Esophagus muscularis mucosa (tissue), 4 donors: ENCODE measurements at regions not wholly inside any gene's neighbourhood (a gene's known extent, or its start where the extent isn't known, plus 50 kb on each side); places are given as distances from the start of the nearest gene placed in this dataset.
A peak's percentile ranks its signal among the peaks of the same experiment; 100 is the strongest.

ENCODE experiments used
- DNase-seq: peaks from one replicate; pipeline ENCODE4 v3.0.0-alpha.2; 2017; ENCODE audit errors: extremely low spot score
- H3K27ac ChIP-seq, 4 donors: fragments of 200-600 bp; sonication (generic); replicated peaks in 1 of 4; 1 replicate in 3 of 4; 2 replicates in 1 of 4; pipeline ENCODE4 v1.5.1; 2016 to 2019; ENCODE audit warnings: mild to moderate bottlenecking in 1 of 4
- H3K27me3 ChIP-seq, 4 donors: fragments of 200-600 bp; sonication (generic); one replicate each; pipeline versions ENCODE4 v1.5.1 to v1.6.0; 2016 to 2019
- H3K36me3 ChIP-seq, 4 donors: fragments of 200-600 bp; sonication (generic); one replicate each; pipeline ENCODE4 v1.5.1; 2016 to 2019
- H3K4me1 ChIP-seq, 4 donors: fragments of 200-600 bp; sonication (generic); one replicate each; pipeline ENCODE4 v1.5.1; 2016 to 2019
- H3K4me3 ChIP-seq, 4 donors: fragments of 200-600 bp; sonication (generic); 1 replicate in 2 of 4; 2 replicates in 2 of 4; pipeline ENCODE4 v1.5.1; 2016 to 2019; ENCODE audit warnings: mild to moderate bottlenecking in 4 of 4, moderate library complexity in 1 of 4
- H3K9me3 ChIP-seq, 4 donors: fragments of 200-600 bp; sonication (generic); 1 replicate in 3 of 4; 2 replicates in 1 of 4; pipeline ENCODE4 v1.5.1; 2016 to 2019
- EP300 ChIP-seq: sonication (generic); formaldehyde crosslinking; IDR thresholded peaks from one replicate; pipeline ENCODE4 v1.6.1; 2017; ENCODE audit warnings: antibody characterized with exemption
- POLR2A ChIP-seq: fragments of 450-650 bp; IDR thresholded peaks from one replicate; pipeline ENCODE4 v1.6.1; 2017; ENCODE audit warnings: antibody characterized with exemption, moderate library complexity, mild to moderate bottlenecking, low read depth
- POLR2AphosphoS5 ChIP-seq, 2 donors: sonication (generic); formaldehyde crosslinking; IDR thresholded peaks; one replicate each; pipeline ENCODE4 v1.6.1; 2017; ENCODE audit warnings: antibody characterized with exemption in 2 of 2
- WGBS: methylation state at CpG from one replicate; pipeline ENCODE4 v1.1.5; 2018; 5-methylcytosine and 5-hydroxymethylcytosine counted together
- intact Hi-C: fragments of 100-400 bp; cut with DNase I; formaldehyde crosslinking; loops from one replicate; pipeline ENCODE4 v1.15.1; 2023
- TF ChIP-seq, protein P1 (sequence below), 3 experiments: fragments of 200-600 bp in 2 of 3; fragments of 450-650 bp in 1 of 3; sonication (generic) in 2 of 3; IDR thresholded peaks; one replicate each; pipeline ENCODE4 v1.5.1; 2017 to 2019; ENCODE audit warnings: antibody characterized with exemption in 3 of 3, mild to moderate bottlenecking in 2 of 3, moderate library complexity in 1 of 3

DNA sequence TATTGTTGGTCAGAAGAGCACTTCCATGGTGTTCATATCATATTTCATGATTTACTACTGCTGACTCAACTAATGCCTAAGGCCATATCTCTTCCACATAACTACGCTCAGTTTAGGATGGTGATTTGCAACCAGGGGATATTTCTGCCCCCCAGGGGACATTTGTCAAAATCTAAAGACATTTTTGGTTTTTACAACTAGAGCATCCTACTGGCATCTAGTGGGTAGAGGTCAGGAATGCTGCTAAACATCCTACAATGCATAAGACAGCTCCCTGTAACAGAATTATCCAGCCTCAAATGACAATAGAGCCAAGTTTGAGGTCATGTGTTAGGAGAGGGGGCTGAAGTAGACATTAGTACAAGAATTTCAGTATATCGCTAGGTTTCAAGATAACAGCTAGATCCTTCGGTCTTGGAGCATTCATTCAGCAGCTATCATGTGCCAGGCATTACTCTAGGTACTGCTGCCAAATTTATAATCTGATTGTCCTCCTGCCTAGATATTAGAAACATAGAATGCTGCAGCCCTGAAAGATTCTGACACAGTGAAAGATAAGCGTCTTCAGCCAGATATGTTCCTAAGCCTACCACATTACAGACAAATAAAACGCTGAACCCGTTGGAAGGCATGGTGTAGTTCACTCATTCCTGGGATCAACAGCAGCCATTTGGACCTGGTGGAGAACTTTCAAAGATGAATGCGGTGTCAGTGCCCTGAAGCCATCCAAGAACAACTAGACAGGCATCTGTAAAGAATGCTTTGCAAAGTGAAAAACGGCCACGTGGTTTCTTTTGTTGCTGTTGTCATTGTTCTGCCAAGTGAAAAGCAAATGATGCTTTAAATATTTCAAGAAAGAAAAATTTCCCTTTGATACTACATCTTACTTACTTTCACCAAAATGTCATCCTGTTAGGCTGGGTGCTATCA lies 55.5 kb upstream of the FST start:
- DNase-seq = no peak
- Histone ChIP-seq H3K36me3 (no peaks in the 10 kb centered on the region), H3K4me1 (peaks cover 0 to 10% (median 3%) of the 10 kb centered on the region in 4 donors), H3K4me3 (no peak overlapping the region), H3K9me3 (no peaks in the 10 kb centered on the region), H3K27ac (no peak overlapping the region), H3K27me3 (no peaks in the 10 kb centered on the region)
- intact Hi-C loops = no loop called here
- TF ChIP-seq EP300 (no peak), POLR2AphosphoS5 (IDR thresholded peaks at IDR 0.05) (no peak), POLR2A (no peak)
- TF ChIP-seq, protein P1, sequence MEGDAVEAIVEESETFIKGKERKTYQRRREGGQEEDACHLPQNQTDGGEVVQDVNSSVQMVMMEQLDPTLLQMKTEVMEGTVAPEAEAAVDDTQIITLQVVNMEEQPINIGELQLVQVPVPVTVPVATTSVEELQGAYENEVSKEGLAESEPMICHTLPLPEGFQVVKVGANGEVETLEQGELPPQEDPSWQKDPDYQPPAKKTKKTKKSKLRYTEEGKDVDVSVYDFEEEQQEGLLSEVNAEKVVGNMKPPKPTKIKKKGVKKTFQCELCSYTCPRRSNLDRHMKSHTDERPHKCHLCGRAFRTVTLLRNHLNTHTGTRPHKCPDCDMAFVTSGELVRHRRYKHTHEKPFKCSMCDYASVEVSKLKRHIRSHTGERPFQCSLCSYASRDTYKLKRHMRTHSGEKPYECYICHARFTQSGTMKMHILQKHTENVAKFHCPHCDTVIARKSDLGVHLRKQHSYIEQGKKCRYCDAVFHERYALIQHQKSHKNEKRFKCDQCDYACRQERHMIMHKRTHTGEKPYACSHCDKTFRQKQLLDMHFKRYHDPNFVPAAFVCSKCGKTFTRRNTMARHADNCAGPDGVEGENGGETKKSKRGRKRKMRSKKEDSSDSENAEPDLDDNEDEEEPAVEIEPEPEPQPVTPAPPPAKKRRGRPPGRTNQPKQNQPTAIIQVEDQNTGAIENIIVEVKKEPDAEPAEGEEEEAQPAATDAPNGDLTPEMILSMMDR (IDR thresholded peaks at IDR 0.05) = no peak
- 53% methylated on average over 9 of the region's 9 CpGs for WGBS

DNA sequence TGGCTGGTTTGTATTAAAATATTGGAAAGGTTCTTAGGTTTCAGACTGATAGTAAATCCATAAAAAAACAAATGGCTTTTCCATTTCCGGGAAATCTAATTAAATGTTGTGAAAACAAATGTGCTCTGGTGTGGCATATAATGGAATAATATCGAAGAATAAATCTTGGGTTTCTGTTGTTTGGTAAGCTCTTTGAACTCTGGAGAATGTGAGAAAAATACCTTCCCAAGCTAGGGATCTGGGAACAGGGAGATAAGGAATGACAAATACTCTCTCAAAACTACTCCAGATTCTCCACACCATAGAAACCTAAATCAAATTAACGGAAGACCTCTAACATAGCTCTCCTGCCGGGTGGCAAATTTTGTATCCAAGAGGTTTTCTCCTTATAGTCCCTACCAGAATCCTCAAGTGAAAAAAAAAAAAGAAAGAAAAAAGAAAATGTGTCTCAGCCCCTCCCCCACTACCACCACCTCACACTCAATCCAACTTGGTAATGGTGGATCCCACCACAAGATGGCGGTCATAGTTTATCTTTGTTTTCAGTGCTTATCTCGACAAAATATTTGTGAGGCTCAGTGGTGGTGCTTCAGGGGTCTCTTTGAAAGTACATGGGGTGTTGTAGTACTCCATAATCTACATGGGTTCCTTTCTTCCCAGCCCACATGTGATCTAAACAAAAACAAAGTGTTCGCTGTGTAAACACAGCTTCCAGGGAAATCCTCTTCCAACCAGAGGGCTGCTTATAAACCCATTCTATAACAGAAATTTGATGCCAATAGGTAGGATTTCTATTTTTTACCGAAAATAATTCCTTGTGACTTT lies 54.5 kb upstream of the FST start:
- no peak for TF ChIP-seq EP300
- no peak for TF ChIP-seq POLR2A
- no peak for TF ChIP-seq POLR2AphosphoS5 (IDR thresholded peaks at IDR 0.05)
- TF ChIP-seq, protein P1 (IDR thresholded peaks at IDR 0.05) = peak in 2 of 3 experiments; percentile 20 to 35
- no peak for DNase-seq
- Histone ChIP-seq H3K27me3 (no peaks in the 10 kb centered on the region), H3K36me3 (no peaks in the 10 kb centered on the region), H3K4me1 (peaks cover 0 to 10% (median 3%) of the 10 kb centered on the region in 4 donors), H3K4me3 (no peak overlapping the region), H3K27ac (no peak overlapping the region), H3K9me3 (no peaks in the 10 kb centered on the region)
- 77% methylated on average over 8 of the region's 8 CpGs for WGBS
- intact Hi-C loops = no loop called here

DNA sequence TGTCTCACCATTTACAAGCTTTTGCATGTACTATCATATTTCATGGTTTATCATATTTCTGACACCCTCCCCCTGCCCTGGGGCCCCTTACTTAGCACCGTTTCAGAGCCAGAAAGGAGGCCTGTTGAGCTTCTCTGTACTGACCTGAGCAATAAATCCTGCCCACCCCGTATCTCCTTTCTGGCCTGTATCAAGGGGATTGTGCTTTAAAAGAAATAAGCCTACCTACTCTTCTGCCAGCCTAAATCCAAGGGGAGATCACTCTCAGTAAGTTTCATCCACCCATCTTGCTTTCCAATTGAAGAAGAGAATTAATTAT lies 54.0 kb upstream of the FST start:
- H3K4me1 ChIP-seq = peaks cover 0 to 10% (median 3%) of the 10 kb centered on the region in 4 donors
- DNase-seq = no peak
- TF ChIP-seq POLR2A (no peak), POLR2AphosphoS5 (IDR thresholded peaks at IDR 0.05) (no peak), EP300 (no peak)
- TF ChIP-seq, protein P1 (IDR thresholded peaks at IDR 0.05) = no peak
- intact Hi-C loops = no loop called here
- H3K27me3 ChIP-seq = no peaks in the 10 kb centered on the region
- H3K4me3 ChIP-seq = no peak overlapping the region
- H3K36me3 ChIP-seq = no peaks in the 10 kb centered on the region
- WGBS = 89% methylated on average over 2 of the region's 2 CpGs
- H3K27ac ChIP-seq = no peak overlapping the region
- no peaks in the 10 kb centered on the region for H3K9me3 ChIP-seq

DNA sequence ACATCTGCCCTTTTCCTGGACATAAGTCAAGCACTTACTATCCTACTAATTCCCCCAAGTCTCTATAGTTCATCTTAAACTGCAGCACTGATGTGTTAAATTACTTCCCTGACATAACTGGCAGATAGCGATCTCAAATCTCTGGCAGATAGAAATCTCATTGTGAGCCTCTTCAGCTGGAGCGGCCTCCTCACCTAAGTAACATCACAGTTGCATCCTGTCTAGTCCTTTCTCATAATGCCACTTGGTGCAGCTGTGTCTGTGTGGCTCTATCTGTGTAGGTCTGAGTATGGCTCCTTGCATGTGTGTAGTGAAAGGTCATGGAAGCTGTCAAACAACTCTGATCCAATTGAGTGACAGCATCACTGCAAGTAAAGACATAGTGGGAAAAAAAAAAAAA lies 53.6 kb upstream of the FST start:
- Histone ChIP-seq H3K27me3 (no peaks in the 10 kb centered on the region), H3K36me3 (no peaks in the 10 kb centered on the region), H3K27ac (no peak overlapping the region), H3K4me3 (no peak overlapping the region), H3K9me3 (no peaks in the 10 kb centered on the region), H3K4me1 (peaks cover 0 to 10% (median 3%) of the 10 kb centered on the region in 4 donors)
- intact Hi-C loops = no loop called here
- 79% methylated on average over 2 of the region's 2 CpGs for WGBS
- TF ChIP-seq, protein P1 (IDR thresholded peaks at IDR 0.05) = no peak
- no peak for TF ChIP-seq EP300
- no peak for TF ChIP-seq POLR2AphosphoS5 (IDR thresholded peaks at IDR 0.05)
- no peak for TF ChIP-seq POLR2A
- no peak for DNase-seq
